ENCODE measurements at regions not wholly inside any gene's neighbourhood (a gene's known extent, or its start where the extent isn't known, plus 50 kb on each side); places are given as distances from the start of the nearest gene placed in this dataset.

DNA sequence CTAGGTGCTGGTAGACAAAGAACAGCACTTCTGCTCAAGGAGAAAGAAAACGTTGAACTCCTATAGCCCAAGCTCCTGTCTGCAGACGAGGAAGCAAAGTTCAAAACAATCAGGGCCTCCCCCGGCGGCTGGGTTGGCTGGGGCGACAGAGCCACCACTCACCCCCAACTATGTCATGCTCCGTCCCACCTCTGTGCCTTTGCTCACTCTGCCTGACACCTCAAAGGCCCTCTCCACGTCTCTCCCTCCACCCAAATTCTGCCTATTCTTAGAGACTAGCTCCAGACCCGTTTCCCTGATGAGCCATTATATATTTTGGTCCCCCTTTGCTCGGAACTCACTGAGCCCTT lies 304.3 kb downstream of the TLE3 start:
- H3K9me3 Mint-ChIP-seq = peaks cover 2 to 6% (median 2%) of the 10 kb centered on the region in 3 donors
- H3K27me3 Mint-ChIP-seq = peaks cover 9% of the 10 kb centered on the region
- peaks cover 0 to 2% (median 0%) of the 10 kb centered on the region in 3 donors for H3K4me1 Mint-ChIP-seq
- H3K36me3 Mint-ChIP-seq = peaks cover 2% of the 10 kb centered on the region
- H3K4me3 Mint-ChIP-seq = no peak overlapping the region
- H3K27ac Mint-ChIP-seq = no peak overlapping the region

DNA sequence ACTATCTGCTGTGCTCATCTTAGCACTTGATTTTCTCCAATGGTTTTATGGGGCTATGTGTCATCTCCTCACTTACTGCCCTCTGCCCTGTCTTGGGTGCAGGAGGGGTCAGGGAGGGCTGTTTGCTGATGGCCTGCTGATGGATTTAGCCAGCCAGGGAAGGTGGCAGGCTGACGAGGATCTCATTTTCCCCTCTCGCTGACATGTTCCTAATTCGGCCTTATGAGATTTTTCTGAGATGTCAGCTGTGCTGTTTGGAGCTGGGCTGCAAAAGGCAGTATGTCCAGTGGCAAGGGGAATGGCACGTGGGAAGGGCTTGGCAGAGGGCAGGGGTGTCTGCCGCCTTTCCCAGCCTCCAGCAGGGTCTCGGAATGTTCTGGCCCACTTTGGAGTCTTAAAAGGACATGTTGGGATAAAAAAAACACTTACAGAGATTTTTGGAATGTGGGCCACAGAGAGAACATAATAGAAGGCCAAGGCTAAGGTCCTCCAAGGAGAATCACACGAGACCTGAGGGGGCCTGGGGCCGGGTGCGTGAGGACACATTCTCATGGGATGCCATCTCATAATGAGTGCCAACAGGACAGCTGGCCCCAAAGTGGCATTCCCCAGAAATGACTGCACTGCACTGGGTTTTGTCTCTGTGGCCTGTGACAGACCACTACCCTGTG lies 303.8 kb downstream of the TLE3 start:
- Mint-ChIP-seq H3K4me3 (no peak overlapping the region), H3K4me1 (peaks cover 0 to 4% (median 0%) of the 10 kb centered on the region in 3 donors), H3K27me3 (peaks cover 9% of the 10 kb centered on the region), H3K27ac (no peak overlapping the region), H3K9me3 (peaks cover 2 to 6% (median 2%) of the 10 kb centered on the region in 3 donors), H3K36me3 (peaks cover 2% of the 10 kb centered on the region)

DNA sequence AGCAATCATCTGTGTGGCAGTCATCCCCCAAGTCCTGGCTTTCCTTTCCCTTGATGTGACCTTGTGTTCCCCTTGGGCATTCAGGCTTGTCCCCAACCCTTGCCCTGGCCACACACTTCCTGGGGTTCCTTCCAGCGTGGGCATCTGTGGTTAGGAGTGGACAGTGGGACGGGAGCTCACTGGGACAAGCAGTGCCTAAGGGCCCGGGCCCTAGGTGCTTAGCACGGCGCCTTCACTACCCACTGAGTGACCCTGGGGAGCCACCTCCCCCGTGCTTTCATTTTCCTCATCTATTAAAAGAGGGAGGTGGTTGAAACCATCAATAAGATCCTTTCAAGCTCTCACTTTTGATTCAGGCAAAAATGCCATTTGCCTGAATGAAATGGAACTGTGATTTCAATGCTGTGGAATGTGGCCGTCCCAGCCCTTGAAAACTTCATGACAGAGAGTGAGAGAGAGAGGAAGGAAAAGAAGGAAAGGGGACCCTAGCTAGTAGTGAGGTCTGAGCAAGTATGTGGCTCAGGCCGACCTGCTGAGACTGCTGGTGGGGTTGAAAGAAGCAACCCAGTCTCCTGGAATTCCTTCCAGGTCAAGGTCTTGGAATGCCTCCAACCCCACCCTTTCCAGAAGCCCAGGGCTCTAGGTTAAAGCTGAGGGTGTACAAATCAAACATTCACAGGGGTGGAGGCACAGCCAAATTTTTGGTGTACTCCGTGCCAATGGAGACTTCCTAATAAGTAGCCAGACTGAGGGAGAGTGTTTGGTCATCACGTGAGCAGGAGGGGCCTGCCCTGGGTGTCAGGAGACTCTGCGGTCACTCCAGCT lies 302.9 kb downstream of the TLE3 start:
- Mint-ChIP-seq H3K27ac (no peak overlapping the region), H3K27me3 (peaks cover 9% of the 10 kb centered on the region), H3K36me3 (peaks cover 2% of the 10 kb centered on the region), H3K4me3 (no peak overlapping the region), H3K9me3 (peaks cover 2 to 6% (median 2%) of the 10 kb centered on the region in 3 donors), H3K4me1 (peaks cover 0 to 4% (median 0%) of the 10 kb centered on the region in 3 donors)

DNA sequence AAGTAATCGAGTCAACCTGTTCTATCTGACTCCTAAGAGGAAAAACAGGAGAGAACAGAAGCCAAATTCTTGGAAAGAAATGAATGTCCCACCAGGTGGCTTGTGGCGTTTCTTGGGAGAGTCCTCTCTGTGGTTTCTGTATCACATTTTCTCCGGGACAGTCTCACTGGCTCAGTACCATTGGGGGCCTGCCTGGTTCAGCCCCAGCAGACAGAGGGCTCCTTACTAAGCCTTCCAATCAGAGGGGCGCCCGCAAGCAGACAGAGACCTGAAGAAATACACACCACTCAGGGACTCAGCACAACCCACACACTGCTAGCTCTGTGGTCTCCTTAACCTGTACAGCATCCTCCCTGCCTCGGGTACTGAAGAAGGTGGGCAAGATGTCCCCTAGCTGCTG lies 302.1 kb downstream of the TLE3 start:
- no peaks in the 10 kb centered on the region for H3K36me3 Mint-ChIP-seq
- H3K4me3 Mint-ChIP-seq = no peak overlapping the region
- H3K9me3 Mint-ChIP-seq = peaks cover 2 to 6% (median 2%) of the 10 kb centered on the region in 3 donors

GRCh38 chr15:69797051-69797595 lies 300.6 kb downstream of the TLE3 start:
- Mint-ChIP-seq H3K36me3 (no peaks in the 10 kb centered on the region), H3K4me1 (peaks cover 0 to 4% (median 0%) of the 10 kb centered on the region in 3 donors), H3K27me3 (peaks cover 6% of the 10 kb centered on the region), H3K27ac (no peak overlapping the region), H3K9me3 (no peaks in the 10 kb centered on the region), H3K4me3 (no peak overlapping the region)

More for the DNA sequence above, 302.1 kb downstream of the TLE3 start:
- peaks cover 9% of the 10 kb centered on the region for H3K27me3 Mint-ChIP-seq
- peaks cover 0 to 4% (median 0%) of the 10 kb centered on the region in 3 donors for H3K4me1 Mint-ChIP-seq
- H3K27ac Mint-ChIP-seq = no peak overlapping the region

GRCh38 chr15:69797615-69798014 lies 300.1 kb downstream of the TLE3 start:
- Mint-ChIP-seq H3K4me3 (no peak overlapping the region), H3K36me3 (no peaks in the 10 kb centered on the region), H3K4me1 (peaks cover 0 to 4% (median 0%) of the 10 kb centered on the region in 3 donors), H3K9me3 (no peaks in the 10 kb centered on the region), H3K27ac (no peak overlapping the region), H3K27me3 (peaks cover 6% of the 10 kb centered on the region)

DNA sequence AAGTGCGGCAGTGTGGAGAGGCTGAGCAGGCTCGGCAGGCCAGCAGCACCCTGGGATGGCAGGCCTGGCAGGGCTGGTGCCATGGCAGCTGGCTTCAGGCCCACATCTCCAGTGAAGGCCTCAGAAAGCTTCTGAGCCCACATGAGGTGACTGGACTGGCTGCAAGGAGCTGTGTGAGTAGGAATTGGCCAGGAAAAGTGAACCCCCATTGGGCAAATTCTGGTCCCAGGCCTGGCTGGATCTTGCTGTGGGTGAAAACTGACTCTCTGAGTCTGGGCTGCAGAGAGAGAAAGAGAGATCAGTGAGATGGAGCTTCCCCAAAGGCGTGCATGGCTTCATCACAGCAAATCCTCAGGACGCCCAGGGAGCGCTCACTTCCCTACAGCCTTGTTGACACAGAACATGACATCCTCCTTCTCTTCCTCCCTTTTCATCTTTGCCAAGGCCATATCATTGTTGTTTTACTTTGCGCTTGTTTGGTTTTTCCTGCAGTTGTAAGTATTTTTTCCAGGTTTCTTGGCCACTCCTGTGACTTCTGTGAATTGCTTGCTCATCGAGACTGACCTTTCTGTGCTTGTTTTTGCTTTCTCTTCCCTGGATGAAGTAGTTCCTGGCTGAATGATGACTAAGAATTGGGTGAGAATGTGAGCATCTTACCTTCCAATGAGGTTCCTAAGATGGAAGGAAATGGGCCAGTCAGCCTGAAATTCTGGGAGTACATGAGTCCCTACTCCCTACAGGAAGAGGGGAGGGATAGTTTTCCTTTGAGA lies 299.1 kb downstream of the TLE3 start:
- Mint-ChIP-seq H3K4me3 (no peak overlapping the region), H3K36me3 (no peaks in the 10 kb centered on the region), H3K4me1 (peaks cover 0 to 4% (median 0%) of the 10 kb centered on the region in 3 donors), H3K27me3 (peaks cover 6% of the 10 kb centered on the region), H3K27ac (no peak overlapping the region), H3K9me3 (no peaks in the 10 kb centered on the region)

- no peak overlapping the region for H3K4me3 Mint-ChIP-seq
- H3K27ac Mint-ChIP-seq = no peak overlapping the region
- H3K27me3 Mint-ChIP-seq = peaks cover 3% of the 10 kb centered on the region
- no peaks in the 10 kb centered on the region for H3K36me3 Mint-ChIP-seq
- H3K9me3 Mint-ChIP-seq = no peaks in the 10 kb centered on the region
- H3K4me1 Mint-ChIP-seq = peaks cover 2 to 8% (median 4%) of the 10 kb centered on the region in 3 donors
Observed at GRCh38 chr15:69801144-69801543, 296.6 kb downstream of the TLE3 start.

DNA sequence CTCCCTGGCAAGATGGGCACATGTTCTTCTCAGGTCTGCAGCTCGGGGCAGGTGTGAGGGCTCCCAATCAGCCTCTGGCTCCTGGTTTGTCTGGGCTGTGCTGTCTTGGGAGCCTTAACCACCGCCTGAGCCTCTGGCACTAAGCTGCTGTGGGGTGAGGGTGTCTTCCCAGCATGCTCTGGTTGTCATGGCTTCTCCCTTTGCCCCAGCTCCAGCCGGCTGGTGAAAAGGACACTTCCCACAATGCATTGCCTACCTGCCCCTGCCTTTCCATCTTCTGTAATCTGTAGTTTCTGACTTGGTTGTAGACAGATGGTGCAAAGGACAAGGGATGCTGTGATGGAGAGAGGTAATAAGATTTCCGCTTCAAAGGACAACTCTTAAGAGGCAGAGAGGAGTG lies 295.3 kb downstream of the TLE3 start:
- no peak overlapping the region for H3K4me3 Mint-ChIP-seq

DNA sequence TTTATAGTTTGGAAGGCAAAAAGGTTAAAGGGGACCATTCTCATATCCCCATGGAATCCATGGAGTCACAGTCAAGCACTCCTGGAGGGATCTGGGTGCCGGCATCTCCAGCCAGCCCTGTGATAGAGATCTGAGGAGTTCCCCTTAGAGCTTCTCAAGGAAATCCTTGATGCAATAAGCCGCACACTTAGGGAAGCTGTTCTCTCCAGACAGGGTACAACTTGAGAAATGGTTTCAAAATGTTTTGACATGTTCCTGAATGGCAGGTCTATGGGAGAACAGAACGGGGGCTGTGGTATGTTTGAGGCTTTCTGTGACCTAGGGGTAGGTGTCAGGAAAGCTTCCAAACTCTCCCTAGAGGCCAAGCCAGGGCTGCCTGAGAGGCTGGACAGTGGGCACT lies 292.9 kb downstream of the TLE3 start:
- no peak overlapping the region for H3K4me3 Mint-ChIP-seq
- peaks cover 8 to 14% (median 8%) of the 10 kb centered on the region in 3 donors for H3K4me1 Mint-ChIP-seq
- peaks cover 9% of the 10 kb centered on the region for H3K27me3 Mint-ChIP-seq
- no peaks in the 10 kb centered on the region for H3K9me3 Mint-ChIP-seq
- H3K36me3 Mint-ChIP-seq = no peaks in the 10 kb centered on the region
- no peak overlapping the region for H3K27ac Mint-ChIP-seq

More for the DNA sequence above, 295.3 kb downstream of the TLE3 start:
- Mint-ChIP-seq H3K9me3 (no peaks in the 10 kb centered on the region), H3K27me3 (peaks cover 6% of the 10 kb centered on the region), H3K4me1 (peaks cover 7 to 14% (median 9%) of the 10 kb centered on the region in 3 donors), H3K36me3 (no peaks in the 10 kb centered on the region), H3K27ac (no peak overlapping the region)

DNA sequence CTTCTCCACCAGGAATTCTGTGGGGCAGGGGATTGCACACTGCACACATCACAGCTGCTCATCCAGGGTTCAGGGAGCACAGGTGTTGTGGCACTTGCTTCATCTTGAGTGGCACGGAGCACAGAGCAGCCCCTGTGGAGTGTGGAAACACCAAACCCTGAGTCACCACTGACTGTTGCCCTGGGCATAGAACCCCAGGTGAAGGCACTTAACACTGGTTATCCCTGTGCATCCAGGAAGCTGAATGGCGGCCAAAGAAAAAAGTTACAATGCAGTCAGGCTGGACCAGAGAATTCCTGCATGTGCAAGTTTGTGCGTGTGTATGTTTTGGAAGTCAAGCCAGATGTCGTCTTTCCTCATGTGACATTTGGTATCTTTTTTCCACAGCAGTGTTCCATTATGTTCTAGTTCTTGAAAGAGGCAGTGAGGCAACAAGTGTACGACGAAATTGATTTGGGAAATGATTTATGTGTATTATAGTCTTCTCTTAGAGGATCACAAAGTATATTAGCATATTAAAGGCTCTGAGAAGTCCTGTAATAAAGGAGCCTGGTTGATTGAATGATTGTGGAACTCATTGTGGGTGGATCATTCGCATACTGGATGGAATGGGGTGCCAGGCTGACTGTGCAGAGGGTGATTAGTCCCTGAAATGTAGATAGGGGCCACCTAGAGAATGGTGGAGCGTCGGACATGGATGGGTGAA lies 292.3 kb downstream of the TLE3 start:
- Mint-ChIP-seq H3K4me3 (no peak overlapping the region), H3K9me3 (no peaks in the 10 kb centered on the region), H3K36me3 (no peaks in the 10 kb centered on the region), H3K27ac (no peak overlapping the region), H3K4me1 (peaks cover 8 to 14% (median 8%) of the 10 kb centered on the region in 3 donors), H3K27me3 (peaks cover 10% of the 10 kb centered on the region)

- Mint-ChIP-seq H3K9me3 (no peaks in the 10 kb centered on the region), H3K4me1 (peaks cover 8 to 14% (median 10%) of the 10 kb centered on the region in 3 donors), H3K36me3 (no peaks in the 10 kb centered on the region), H3K27me3 (peaks cover 11% of the 10 kb centered on the region), H3K27ac (no peak overlapping the region), H3K4me3 (no peak overlapping the region)
Observed at GRCh38 chr15:69806287-69806915, 291.3 kb downstream of the TLE3 start.

GRCh38 chr15:69807721-69808120 lies 290.0 kb downstream of the TLE3 start:
- Mint-ChIP-seq H3K9me3 (no peaks in the 10 kb centered on the region), H3K4me1 (peaks cover 8 to 14% (median 10%) of the 10 kb centered on the region in 3 donors), H3K27me3 (peaks cover 11% of the 10 kb centered on the region), H3K4me3 (no peak overlapping the region), H3K27ac (no peak overlapping the region), H3K36me3 (no peaks in the 10 kb centered on the region)

DNA sequence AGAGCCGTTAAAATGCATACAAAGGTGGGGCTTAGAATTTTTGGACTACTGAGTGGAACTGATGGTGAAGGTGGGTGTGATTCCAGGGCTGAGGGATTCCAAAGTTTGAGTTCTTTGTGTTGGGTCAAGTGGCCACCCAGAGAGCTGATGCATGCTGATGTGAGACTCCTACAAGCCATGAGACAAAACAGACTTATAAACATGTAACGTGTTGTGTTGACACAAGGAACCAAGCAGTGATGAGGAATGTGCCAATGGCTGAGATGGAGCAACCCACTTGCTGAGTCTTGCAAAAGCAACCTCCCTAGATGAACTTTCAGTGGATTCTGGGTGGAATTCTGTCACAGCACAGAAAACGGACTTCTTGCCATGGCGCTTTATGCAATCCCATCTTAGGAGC lies 289.0 kb downstream of the TLE3 start:
- Mint-ChIP-seq H3K9me3 (no peaks in the 10 kb centered on the region), H3K36me3 (no peaks in the 10 kb centered on the region), H3K4me1 (peaks cover 8 to 14% (median 10%) of the 10 kb centered on the region in 3 donors), H3K4me3 (no peak overlapping the region), H3K27ac (no peak overlapping the region), H3K27me3 (peaks cover 13% of the 10 kb centered on the region)

Data from IgD-negative memory B cell (primary cell).